ENCODE measurements at regions not wholly inside any gene's neighbourhood (a gene's known extent, or its start where the extent isn't known, plus 50 kb on each side); places are given as distances from the start of the nearest gene placed in this dataset.

GRCh38 chr7:49091519-49091918 lies 167.2 kb downstream of the CDC14C start:
- TF ChIP-seq CTCF (IDR thresholded peaks at IDR 0.05; ENCODE audit: low read depth, low read length, missing input control) (no peak), GABPA (IDR thresholded peaks at IDR 0.05 in 1 of 2, conservative IDR thresholded peaks at IDR 0.05 in 1 of 2) (no peak), RAD21 (IDR thresholded peaks at IDR 0.05) (no peak)

Data from liver (tissue), 3 donors.